RPMI8226 (cell line): ENCODE measurements at regions not wholly inside any gene's neighbourhood (a gene's known extent, or its start where the extent isn't known, plus 50 kb on each side); places are given as distances from the start of the nearest gene placed in this dataset.
A peak's percentile ranks its signal among the peaks of the same experiment; 100 is the strongest.

Source experiments
- DNase-seq: peaks from one replicate; pipeline ENCODE4 v3.0.0-alpha.2; 2015

DNA sequence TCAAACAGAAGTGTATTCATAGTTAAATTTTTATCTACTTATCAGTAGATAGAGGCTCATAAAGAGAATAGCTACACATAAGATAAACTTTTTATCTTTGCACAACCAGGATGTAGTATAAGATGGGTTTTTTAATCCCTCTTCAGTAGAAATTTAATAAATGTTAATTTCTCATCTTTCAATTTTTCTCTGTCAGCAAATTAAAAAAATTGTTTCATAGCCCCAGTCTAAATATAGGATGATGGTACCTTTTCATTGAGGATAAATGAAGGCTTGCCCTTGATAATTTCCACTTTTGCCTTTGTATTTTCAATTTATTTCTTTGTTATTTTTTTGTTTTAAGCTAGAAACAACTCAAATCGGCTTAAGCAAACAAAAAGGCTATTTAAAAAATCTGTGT is 251.2 kb upstream of the NOX3 start:
- DNase-seq = no peak

DNA sequence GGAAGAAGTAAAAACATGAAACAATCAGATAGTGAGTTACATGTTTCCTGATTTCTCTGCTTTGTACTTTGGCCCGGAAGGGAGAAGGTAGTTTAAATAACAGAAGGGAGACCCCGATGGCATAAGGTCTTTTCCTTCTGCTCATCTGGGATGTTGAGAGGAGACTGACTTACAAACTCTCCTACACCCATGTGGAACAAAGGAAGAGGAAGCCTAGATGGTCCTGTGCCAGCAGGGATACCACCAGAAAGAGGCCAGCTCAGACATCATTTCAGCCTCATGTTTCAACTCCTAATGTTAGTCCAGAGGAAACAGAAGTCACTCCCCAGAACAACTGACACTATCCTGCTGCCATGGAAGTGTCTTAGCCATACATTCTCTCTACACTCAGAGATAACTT is 250.7 kb upstream of the NOX3 start:
- no peak for DNase-seq

DNA sequence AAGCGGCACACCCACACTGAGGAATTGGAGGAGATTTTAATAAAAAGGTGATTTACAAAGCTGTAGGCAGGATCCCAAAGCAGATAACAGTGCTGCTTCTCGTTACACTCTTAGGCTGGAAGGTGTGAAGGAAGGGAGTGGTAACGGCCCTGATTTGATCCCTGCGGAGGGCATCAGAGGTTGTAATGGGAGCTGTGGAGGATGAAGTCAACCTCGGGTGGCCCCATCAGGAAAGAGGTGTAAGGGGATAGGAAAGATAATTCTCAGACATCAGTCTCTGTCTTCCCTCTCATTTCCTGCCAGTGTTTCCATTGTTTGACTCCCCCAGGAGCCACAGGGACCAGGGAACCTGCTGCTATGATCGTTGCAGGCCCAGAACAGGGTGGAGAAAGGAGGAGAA is 245.7 kb upstream of the NOX3 start:
- DNase-seq = no peak

DNA sequence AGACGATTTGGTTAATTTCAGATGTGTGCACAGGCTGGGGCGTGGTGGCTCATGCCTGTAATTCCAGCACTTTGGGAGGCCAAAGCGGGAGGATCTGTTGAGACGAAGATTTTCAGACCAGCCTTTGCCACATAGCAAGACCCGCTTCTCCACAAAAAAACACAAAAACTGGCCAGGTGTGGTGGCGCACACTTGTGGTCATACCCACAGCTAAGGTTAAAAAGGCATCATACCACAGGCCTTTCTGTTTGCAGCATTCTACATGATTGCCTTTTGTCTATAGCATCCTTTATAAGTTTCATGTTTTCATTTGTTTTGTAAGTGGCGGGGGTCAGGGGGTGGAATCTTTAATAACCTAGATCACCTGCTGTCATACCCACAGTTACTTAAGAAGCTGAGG is 239.9 kb upstream of the NOX3 start:
- DNase-seq = no peak

DNA sequence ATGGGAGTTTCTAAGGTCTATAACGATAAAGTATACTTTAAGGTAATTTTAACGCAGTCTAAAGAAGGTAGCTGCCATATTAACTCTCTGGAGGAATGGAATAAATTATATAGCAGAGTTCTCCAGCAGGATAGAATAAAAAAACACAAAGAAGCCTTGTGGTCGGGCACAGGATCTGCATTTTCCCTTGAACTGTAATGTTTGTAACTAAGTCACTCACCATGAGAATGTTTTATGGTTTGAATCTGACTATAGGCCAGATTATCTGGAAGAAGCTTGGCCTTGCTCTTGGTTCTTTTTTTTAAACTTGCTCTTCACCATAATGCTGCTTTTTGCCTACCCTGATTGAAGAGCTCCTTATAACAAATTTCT is 238.8 kb upstream of the NOX3 start:
- DNase-seq = no peak

DNA sequence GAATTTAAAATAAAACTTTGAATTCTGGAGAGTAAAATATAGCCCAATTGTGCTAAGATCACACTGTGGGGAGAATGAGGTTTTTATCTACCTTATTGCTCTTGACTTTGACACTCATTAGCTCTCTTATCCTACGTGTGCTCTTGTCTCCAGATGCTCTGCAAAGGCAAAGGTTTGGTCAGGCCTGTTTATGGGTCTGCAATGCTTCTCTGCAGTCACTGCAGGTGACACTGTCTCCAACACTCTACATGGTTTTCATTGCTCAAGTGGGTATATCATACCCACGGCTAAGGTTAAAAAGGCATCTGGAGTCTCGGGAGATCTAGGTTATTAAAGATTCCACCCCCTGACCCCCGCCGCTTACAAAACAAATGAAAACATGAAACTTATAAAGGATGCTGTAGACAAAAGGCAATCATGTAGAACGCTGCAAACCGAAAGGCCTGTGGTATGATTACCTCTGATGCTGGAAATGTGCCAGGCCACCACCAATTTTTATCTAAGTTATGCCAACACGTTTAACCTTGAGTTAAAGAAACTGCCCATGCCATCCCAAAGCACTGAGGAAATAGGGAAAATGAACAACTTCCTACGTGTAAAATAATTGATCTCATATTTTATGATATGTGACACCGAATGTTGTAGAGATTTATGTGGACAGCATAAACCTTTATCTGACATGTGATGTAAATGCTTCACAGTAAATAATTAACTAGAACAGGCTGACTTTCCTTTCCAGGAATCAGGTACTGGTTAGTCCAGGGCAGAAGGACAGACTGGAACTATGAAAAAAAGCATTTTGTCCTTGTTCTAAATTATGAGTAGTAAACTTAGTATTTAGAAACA is 238.2 kb upstream of the NOX3 start:
- DNase-seq = no peak

DNA sequence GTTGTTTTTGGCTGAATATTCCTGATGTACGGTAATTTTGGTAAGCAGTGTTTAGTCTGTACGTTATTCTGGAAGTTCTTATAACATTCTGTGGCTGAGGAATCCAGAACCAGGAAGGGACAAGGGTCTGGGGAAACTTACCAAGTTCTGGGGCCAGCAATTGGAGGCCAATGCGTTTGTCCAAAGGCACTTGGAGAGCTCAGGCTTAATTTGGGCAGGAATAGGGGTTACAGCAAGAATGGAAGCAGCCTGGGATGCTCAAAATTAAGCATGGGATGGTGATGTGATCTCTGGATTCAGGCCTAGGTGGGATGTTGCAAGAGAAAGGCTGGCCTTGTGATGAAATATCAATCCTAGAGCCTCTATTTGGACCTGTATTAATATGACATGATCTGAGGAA is 235.2 kb upstream of the NOX3 start:
- no peak for DNase-seq

DNA sequence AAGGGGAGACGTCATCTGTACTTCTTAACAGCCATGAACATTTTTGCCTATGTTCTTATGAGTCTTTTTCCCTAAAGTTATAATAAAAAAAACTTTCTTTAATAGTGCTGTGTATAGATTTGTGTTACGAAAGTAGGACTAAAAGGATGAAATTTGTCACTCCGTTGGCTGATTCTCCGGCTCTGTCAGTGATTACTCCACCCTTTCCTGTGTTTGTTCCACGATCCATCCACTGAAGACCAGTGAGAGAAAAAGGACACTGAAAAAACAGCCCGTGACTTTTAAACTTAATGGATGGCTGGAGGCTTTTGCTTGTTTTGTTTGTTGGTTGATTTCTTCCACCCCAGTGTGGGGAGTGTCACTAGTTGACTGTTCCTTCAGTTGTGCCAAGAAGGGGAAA is 232.0 kb upstream of the NOX3 start:
- no peak for DNase-seq

DNA sequence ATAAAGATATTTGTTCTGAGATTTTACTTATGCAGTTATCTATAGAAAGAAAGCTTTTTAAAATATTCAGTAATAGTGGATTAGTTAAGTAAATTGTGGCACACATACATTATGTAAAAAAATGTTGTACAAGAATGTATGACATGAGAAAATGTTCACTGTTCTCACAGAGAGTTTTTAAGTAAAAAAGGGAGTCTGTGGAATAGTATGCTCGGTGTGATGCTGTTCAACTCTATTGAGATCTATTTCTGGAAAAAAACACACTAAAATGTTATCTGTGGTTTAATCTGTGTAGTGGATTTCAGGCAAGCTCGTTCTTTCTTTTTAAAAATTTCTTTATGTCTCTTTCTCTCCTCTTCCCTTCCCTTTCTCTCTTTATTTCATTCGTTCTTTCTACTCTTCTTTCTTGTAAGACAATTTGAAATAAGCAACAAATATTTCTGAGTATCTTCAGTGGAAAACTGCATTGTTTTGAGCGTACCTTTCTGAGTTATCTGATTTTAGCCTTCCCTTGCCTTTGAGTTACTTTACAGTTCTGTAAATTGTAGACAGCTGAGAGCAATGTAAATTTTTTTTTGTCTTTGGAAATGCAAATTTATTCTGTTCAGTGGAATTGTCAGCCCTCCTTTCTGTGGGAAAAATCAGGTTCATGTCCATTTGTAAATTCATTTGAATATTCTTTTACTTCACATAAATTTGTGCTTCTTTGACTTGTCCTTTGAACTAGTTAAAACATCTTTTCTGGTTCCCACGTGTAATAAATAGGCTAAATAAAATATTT is 229.0 kb upstream of the NOX3 start:
- no peak for DNase-seq

DNA sequence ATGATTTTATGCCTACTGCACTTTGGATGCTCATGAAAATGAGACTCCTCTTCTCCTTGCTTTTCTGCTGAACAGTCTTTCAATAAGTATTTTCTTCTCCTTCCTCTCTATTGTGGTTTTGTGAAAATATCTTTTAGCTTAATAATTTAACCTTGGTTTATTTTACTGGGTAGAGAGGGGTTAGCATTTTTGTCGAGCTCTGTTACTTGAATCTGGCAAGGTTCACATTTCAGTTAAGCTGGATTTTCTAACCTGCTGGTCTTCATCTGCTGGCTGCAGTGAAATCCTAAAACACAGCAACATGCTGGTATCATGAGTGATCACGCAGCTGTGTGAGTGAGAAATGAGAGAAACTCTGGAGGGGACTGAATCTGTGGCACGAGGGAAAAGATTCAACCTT is 222.7 kb upstream of the NOX3 start:
- no peak for DNase-seq

DNA sequence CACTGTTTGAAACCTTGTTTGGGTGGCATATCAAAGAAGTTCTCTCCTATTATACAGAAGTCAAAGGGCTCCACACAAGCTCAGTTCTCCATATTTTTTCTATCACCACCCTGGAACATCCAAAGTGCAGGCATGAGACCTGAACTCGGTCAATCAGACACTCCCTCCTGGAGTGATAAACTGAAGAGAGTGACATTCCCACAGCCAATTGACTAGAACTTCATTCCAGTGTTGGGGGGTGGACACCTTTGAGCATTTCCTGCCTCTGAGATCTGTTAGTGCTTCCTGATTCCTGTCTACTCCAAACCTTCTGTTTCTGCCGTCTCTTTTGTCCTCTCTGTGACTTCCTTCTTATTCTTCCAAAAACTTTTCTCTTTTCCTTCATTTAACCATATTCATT is 220.7 kb upstream of the NOX3 start:
- DNase-seq = no peak

DNA sequence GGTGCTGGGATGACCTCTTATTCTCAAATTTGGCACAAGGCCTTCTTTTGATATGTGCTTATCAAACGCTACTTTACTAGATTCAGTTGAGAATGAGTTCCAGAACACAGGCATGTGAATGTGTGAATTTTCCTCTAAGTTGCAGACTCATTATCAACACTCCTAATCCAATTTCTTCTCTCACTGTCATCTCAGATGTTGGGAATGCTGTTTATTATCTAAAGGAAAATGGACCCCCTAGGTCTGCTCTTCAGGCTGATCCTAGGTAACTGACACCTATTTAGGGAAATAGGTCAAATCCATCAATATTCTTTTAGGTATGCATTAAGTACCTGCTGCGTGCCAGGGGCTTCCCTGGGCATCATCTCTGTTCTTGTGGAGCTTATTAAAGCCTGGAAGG is 215.0 kb upstream of the NOX3 start:
- no peak for DNase-seq

DNA sequence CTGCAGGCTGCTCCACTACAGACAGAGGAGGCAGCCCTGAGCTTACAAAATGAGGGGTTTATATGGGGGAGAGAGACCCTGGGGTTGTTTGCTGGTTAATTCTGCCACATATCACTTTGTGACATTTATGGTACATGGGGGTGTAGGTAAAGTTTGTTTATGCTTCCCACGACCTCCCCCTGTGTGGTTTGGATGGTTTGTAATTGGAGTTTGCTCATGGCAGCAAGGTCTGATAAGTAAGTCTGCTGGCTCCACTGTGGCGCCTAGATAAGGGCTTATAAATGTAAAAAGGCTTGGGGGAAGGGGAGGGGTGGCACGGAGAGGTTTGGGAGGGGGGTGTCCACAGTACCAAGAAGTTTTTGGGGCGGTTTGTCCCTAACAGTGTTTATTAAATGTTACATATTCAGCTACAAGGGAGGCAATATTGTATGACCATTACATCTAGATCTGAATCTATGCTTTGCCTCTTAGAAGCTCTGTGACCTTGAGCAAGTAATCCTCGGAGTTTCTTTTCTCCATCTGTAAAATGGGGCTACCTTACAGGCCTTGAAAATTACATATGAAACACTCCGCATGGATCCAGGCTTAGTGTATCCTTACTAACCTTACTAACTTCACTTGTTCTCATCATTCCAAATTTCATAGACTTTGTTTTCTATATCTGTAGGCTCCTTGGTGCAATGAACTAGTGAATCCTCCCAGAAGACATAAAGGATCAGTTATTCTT is 204.8 kb upstream of the NOX3 start:
- DNase-seq = no peak

DNA sequence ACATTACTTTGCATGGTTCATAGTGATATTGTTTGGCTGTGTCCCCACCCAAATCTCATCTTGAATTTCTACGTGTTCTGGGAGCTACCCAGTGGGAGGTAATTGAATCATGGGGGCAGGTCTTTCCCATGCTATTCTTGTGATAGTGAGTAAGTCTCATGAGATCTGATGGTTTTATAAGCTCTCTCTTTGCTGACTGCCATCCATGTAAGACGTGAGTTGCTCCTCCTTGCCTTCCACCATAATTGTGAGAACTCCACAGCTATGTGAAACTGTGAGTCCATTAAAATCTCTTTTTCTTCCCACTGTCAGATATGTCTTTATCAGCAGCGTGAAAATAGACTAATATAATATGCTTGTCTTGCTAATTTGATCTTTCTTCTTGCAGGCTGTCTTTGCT is 200.4 kb upstream of the NOX3 start:
- no peak for DNase-seq

DNA sequence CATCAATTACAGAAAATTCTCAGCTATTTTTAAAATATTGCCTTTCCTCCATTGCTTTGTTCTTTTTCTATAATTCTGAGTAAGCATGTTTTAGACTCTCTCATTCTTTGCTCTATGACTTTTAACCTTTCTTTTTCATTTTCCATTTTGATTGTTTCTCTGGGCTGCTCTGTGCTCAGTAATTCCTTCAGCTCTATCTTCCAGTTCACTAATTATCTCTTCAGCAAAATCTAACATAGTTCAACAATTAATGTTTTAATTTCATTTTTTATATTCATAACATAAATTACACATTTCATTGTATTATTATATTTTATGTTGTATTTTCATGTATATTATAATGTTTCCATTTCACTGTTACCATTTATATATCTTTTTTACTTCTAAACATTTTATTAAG is 198.8 kb upstream of the NOX3 start:
- no peak for DNase-seq

DNA sequence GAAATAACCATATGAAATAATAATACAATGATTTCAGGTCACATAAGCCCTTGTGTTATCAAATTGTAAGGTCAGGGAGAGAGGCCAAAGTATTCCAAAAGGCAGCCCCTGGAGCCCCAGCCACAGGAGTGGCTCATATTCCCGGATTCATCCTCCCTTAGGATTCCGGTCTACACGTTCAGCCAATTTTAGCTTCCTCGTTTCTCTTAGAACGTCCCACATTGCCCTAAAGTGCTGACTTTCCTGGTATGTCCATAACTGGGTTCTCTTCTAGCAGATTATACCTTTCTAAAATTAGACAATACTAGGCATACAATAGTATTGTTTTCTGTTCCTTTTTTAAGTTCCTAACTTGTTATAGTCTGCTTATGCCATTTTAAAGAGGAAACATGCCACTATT is 192.7 kb upstream of the NOX3 start:
- DNase-seq = no peak

DNA sequence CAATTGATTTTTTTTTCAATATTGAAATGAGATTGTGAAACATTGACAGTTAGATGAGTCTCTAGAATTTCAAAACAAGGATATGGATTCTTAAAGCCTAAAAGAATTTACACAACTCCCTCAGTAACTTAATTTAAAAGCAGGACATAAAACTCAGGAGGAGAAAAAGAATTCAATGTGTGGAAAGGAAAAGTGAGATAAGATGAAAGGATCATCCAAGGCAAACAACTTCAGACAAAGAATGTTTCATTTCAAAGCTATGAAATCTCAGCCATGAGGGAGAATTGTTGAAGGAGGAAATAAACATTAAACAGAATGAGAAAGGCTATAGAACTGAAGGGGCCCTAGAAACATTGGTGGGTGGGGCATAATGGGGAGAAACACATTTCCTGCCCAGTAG is 191.7 kb upstream of the NOX3 start:
- DNase-seq = no peak

DNA sequence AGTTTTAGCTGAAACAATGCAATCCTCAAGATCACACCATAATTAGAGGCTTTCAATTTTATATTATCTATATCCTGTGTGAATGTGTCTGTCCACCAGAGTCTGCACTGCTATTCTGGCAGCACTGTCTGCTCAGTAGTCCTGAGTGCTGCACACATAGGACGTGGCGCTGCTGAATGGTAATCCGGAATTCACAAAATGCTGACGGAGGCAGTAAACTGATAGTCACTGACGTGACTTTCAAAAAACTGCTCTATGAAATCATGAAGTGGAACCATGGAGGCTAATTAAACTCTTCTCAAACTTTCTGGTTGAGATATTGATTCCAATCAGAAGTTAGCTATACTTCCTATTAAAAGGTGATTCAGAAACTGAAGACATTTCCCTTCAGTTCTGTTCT is 190.8 kb upstream of the NOX3 start:
- DNase-seq = peak; percentile 65

DNA sequence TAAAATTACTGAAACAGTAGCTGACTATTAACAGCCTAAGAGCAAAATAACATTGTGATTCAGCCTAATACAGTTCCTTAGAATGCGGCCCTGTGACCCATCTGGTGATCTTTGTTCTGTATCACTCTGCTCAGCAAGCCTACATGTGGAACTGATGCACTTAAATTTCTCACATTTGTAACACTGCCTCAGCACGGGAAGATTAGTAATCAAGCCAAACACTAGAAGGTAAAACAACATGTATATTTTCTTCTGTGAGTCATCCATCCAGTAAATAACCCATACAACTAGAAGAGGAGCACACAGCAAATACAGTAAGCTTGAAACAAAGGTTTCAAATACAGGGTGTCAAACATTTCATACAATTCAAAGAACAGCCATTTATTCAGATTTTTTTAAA is 189.7 kb upstream of the NOX3 start:
- no peak for DNase-seq

DNA sequence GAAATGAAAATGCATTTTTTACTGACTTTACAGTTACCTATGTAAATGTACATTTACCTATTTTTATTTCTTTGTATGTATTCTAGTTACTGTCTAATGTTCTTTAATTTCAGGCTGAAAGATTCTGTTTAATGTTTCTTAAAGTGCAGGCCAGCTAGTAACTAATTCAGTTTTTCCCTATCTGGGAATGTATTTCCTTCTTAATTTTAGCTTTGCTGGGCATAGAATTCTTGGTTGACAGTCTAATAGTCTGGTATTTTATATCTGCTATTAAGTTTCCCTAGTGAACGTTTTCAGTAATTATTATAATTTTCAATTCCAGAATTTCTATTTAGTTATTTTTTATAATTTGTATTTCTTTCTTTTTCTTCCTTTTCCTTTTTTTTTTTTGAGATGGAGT is 186.0 kb upstream of the NOX3 start:
- DNase-seq = no peak

DNA sequence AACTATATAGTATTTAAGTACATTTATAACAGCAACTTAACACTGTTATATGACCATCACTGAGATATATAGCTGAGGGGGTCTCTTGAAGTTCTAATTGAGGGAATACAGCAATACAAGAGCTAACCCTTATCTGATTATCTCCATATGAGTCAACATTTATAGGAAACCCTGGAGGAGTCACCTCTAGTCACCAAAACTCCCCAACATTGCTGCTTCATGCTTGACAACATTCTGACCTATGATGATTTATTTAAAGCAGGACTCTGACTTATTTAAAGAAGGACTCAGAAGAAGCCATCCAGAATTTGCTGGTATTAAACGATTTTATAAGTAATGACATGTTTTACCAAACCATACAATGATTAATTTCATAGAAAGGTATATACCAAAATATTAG is 182.6 kb upstream of the NOX3 start:
- DNase-seq = no peak

DNA sequence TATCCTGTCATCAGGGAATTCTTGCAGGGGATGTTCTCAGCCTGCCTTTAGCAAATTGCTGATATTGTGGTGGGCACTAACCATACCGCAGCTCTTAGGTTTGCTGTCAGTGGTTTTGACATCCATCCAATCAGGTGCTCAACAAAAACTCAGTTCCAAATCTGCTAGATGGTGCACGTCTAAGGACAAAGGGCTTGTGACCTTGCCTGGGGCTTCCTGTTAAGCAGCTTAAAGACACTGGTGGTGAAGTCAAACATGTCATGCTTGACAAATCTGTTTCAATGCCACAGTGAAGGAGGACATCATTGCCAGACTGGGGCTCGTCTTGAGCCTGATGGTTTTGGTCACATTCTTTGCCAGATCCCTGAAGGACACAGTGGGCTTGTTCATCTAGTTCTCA is 179.8 kb upstream of the NOX3 start:
- DNase-seq = no peak

DNA sequence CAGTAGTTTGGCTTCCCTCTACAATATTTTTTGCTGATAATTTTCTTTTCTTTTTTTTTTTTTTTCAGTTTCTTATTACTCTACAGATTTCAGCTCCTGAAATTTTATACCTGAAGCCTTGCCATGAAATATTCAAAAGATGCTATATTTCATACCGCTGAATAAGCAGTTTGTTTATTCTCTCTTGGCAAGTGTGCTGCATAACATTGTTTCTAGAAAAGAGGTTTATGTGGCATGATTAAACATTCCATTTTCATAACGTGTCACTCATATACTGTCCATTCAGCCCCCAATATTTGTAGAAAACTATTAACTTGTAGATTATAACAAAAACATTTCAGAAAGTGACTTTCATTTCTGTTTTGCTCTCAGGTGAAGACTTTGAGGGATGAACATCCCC is 174.4 kb upstream of the NOX3 start:
- DNase-seq = no peak

DNA sequence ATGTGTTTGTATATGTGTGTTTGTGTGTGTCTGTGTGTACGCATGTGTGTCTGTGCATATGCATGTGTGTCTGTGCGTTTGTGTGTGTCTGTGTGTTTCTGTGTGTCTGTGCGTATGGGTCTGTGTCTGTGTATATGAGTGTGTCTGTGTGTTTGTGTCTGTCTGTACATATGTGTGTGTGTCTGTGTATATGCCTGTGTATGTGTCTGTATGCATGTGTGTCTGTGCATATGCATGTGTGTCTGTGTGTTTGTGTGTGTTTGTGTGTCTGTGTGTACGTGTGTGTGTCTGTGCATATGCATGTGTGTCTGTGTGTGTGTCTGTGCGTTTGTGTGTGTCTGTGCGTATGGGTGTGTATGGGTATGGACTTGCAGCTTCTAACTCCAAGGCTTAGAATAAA is 174.0 kb upstream of the NOX3 start:
- DNase-seq = no peak
